SK-N-SH (cell line): ENCODE measurements at regions not wholly inside any gene's neighbourhood (a gene's known extent, or its start where the extent isn't known, plus 50 kb on each side); places are given as distances from the start of the nearest gene placed in this dataset.

ENCODE experiments used
- CTCF ChIA-PET: fragments of 300-600, 350-600 bp; formaldehyde crosslinking; extraction: SDS; loops from one replicate; lab custom pipeline; 2021; lab: Yijun Ruan, JAX
- POLR2A ChIA-PET: fragments of 350-600 bp; sonication (Branson Sonifier 250); formaldehyde crosslinking; extraction: SDS; loops from one replicate; lab custom pipeline; 2020; ENCODE audit warnings: antibody characterized with exemption, inconsistent platforms; lab: Yijun Ruan, JAX
- DNase-seq: peaks from one replicate; pipeline ENCODE4 v3.0.0; 2012
- H2AFZ ChIP-seq: fragments of 200-600 bp; sonication (generic); 2 replicates; pipeline ENCODE4 v1.8.1; 2016; ENCODE audit warnings: antibody characterized with exemption, mild to moderate bottlenecking, low read depth
- H3F3A ChIP-seq: fragments of 200-600 bp; sonication (generic); replicated peaks from 2 replicates; pipeline ENCODE3; 2016; ENCODE audit warnings: antibody characterized with exemption, mild to moderate bottlenecking; ENCODE audit not compliant: insufficient read depth
- H3K27ac ChIP-seq, 2 experiments: fragments of 200-500 bp in 1 of 2; fragments of 200-600 bp in 1 of 2; sonication (Bioruptor generic) in 1 of 2; sonication (generic), shearing (Covaris generic) in 1 of 2; 2 replicates each; pipeline versions ENCODE4 v1.5.1 to v1.6.1; 2014 to 2016; ENCODE audit warnings: low read depth in 2 of 2, inconsistent platforms in 1 of 2, low read length in 1 of 2, mild to moderate bottlenecking in 1 of 2, mixed read lengths in 1 of 2
- H3K27me3 ChIP-seq: fragments of 200-600 bp; sonication (generic), shearing (Covaris generic); 2 replicates; pipeline ENCODE4 v1.6.1; 2016; ENCODE audit warnings: mixed run types; ENCODE audit not compliant: insufficient read depth
- H3K36me3 ChIP-seq, 2 experiments: fragments of 200-500 bp in 1 of 2; fragments of 200-600 bp in 1 of 2; sonication (Bioruptor generic) in 1 of 2; sonication (generic) in 1 of 2; replicated peaks in 1 of 2; 2 replicates each; pipeline versions ENCODE3 to v1.5.1; 2014 to 2016; ENCODE audit warnings: low read length in 1 of 2, mild to moderate bottlenecking in 1 of 2; ENCODE audit not compliant: insufficient read depth in 2 of 2, control insufficient read depth in 1 of 2
- H3K4me1 ChIP-seq, 2 experiments: fragments of 200-500 bp in 1 of 2; fragments of 200-600 bp in 1 of 2; sonication (Bioruptor generic) in 1 of 2; sonication (generic), shearing (Covaris generic) in 1 of 2; 2 replicates each; pipeline versions ENCODE4 v1.5.1 to v1.6.1; 2014 to 2016; ENCODE audit warnings: low read depth in 1 of 2, low read length in 1 of 2, mixed run types in 1 of 2; ENCODE audit not compliant: insufficient read depth in 2 of 2, control insufficient read depth in 1 of 2
- H3K4me2 ChIP-seq: fragments of 200-600 bp; sonication (generic), shearing (Covaris generic); 2 replicates; pipeline ENCODE4 v1.6.1; 2017; ENCODE audit warnings: mixed run types
- H3K4me3 ChIP-seq, 2 experiments: fragments of 200-500 bp in 1 of 2; fragments of 200-600 bp in 1 of 2; sonication (Bioruptor generic) in 1 of 2; sonication (generic), shearing (Covaris generic) in 1 of 2; 2 replicates each; pipeline versions ENCODE4 v1.5.1 to v1.8.1; 2014 to 2016; ENCODE audit warnings: low read depth in 2 of 2, inconsistent platforms in 1 of 2, low read length in 1 of 2, mild to moderate bottlenecking in 1 of 2, mixed read lengths in 1 of 2, moderate library complexity in 1 of 2
- H3K79me2 ChIP-seq: fragments of 200-600 bp; sonication (generic); 2 replicates; pipeline ENCODE4 v1.8.1; 2017; ENCODE audit warnings: mild to moderate bottlenecking; ENCODE audit not compliant: insufficient read depth
- H3K9ac ChIP-seq: fragments of 200-600 bp; sonication (generic); 2 replicates; pipeline ENCODE4 v1.6.1; 2017; ENCODE audit warnings: mixed run types
- H3K9me2 ChIP-seq: fragments of 200-600 bp; sonication (generic); 2 replicates; pipeline ENCODE4 v1.6.1; 2017; ENCODE audit warnings: mixed run types
- H3K9me3 ChIP-seq: fragments of 200-600 bp; sonication (generic); 2 replicates; pipeline ENCODE4 v1.6.1; 2017; ENCODE audit warnings: mixed run types, mild to moderate bottlenecking, moderate library complexity
- H4K20me1 ChIP-seq: fragments of 200-600 bp; sonication (generic); 2 replicates; pipeline ENCODE4 v1.6.1; 2017; ENCODE audit warnings: mild to moderate bottlenecking, mixed run types; ENCODE audit not compliant: insufficient read depth
- CHD2 ChIP-seq: fragments of 150-350 bp; IDR thresholded peaks from 2 replicates; pipeline ENCODE4 v1.6.1; 2018; ENCODE audit warnings: low read length; ENCODE audit not compliant: partially characterized antibody
- ELF1 ChIP-seq: IDR thresholded peaks from 2 replicates; pipeline ENCODE4 v1.4.0; 2012
- EP300 ChIP-seq, 2 experiments: IDR thresholded peaks; 2 replicates each; pipeline versions ENCODE4 v1.4.0 to v1.6.1; 2012; ENCODE audit warnings: borderline replicate concordance in 1 of 2, low read depth in 1 of 2, low read length in 1 of 2
- EZH2phosphoT487 ChIP-seq: fragments of 200-600 bp; sonication (generic); IDR thresholded peaks from 2 replicates; pipeline ENCODE4 v1.6.1; 2017; ENCODE audit warnings: low read depth, mixed run types, mild to moderate bottlenecking, antibody characterized with exemption, moderate library complexity, borderline replicate concordance
- FOSL2 ChIP-seq: IDR thresholded peaks from 2 replicates; pipeline ENCODE4 v1.4.0; 2012; ENCODE audit warnings: low read depth, mild to moderate bottlenecking, moderate library complexity, borderline replicate concordance
- FOXM1 ChIP-seq: IDR thresholded peaks from 2 replicates; pipeline ENCODE4 v1.4.0; 2012; ENCODE audit warnings: low read depth, mild to moderate bottlenecking
- GATA2 ChIP-seq: sonication (generic); formaldehyde crosslinking; IDR thresholded peaks from 2 replicates; pipeline ENCODE4 v1.5.0; 2020; ENCODE audit warnings: mild to moderate bottlenecking, missing genetic modification reagents
- JUND ChIP-seq: IDR thresholded peaks from 2 replicates; pipeline ENCODE4 v1.4.0; 2012
- MEF2A ChIP-seq: IDR thresholded peaks from 2 replicates; pipeline ENCODE4 v1.4.0; 2012; ENCODE audit warnings: low read depth, borderline replicate concordance
- MXI1 ChIP-seq: IDR thresholded peaks from 2 replicates; pipeline ENCODE4 v1.6.1; 2012; ENCODE audit warnings: mild to moderate bottlenecking, low read depth, low read length, improper control_type of control experiment
- NFIC ChIP-seq: IDR thresholded peaks from 2 replicates; pipeline ENCODE4 v1.4.0; 2012; ENCODE audit warnings: borderline replicate concordance
- NRF1 ChIP-seq: IDR thresholded peaks from 2 replicates; pipeline ENCODE4 v1.6.1; 2012; ENCODE audit warnings: low read depth, mild to moderate bottlenecking, low read length
- RCOR1 ChIP-seq: fragments of 150-350 bp; IDR thresholded peaks from 2 replicates; pipeline ENCODE4 v1.6.1; 2017; ENCODE audit warnings: antibody characterized with exemption, low read length
- RFX5 ChIP-seq: IDR thresholded peaks from 2 replicates; pipeline ENCODE4 v1.6.1; 2012; ENCODE audit warnings: mild to moderate bottlenecking, improper control_type of control experiment, low read length
- SIN3A ChIP-seq: IDR thresholded peaks from 2 replicates; pipeline ENCODE4 v1.6.1; 2012; ENCODE audit warnings: low read depth, mild to moderate bottlenecking, low read length, moderate library complexity, borderline replicate concordance
- SMC3 ChIP-seq: IDR thresholded peaks from 2 replicates; pipeline ENCODE4 v1.6.1; 2012; ENCODE audit warnings: low read depth, low read length, improper control_type of control experiment
- TAF1 ChIP-seq: IDR thresholded peaks from 2 replicates; pipeline ENCODE4 v1.6.1; 2012; ENCODE audit warnings: low read depth, mild to moderate bottlenecking, low read length, moderate library complexity, borderline replicate concordance
- TCF12 ChIP-seq: IDR thresholded peaks from 2 replicates; pipeline ENCODE4 v1.4.0; 2012
- TEAD4 ChIP-seq: IDR thresholded peaks from 2 replicates; pipeline ENCODE4 v1.4.0; 2012; ENCODE audit warnings: mild to moderate bottlenecking, borderline replicate concordance; ENCODE audit not compliant: insufficient read depth
- YY1 ChIP-seq: IDR thresholded peaks from 2 replicates; pipeline ENCODE4 v1.4.0; 2012; ENCODE audit warnings: low read depth, mild to moderate bottlenecking
- WGBS: methylation state at CpG from one replicate; pipeline ENCODE4 v1.1.6; 2017; ENCODE audit warnings: low lambda C conversion rate; 5-methylcytosine and 5-hydroxymethylcytosine counted together
- TF ChIP-seq, protein P1 (sequence below): IDR thresholded peaks from 2 replicates; pipeline ENCODE4 v1.4.0; 2012; ENCODE audit warnings: low read depth, borderline replicate concordance
- TF ChIP-seq, protein P2 (sequence below): fragments of 150-350 bp; IDR thresholded peaks from 2 replicates; pipeline ENCODE4 v1.6.1; 2017; ENCODE audit warnings: antibody characterized with exemption, low read length, low read depth, borderline replicate concordance
- TF ChIP-seq, protein P3 (sequence below): IDR thresholded peaks from 2 replicates; pipeline ENCODE4 v1.4.0; 2012; ENCODE audit warnings: low read depth

DNA sequence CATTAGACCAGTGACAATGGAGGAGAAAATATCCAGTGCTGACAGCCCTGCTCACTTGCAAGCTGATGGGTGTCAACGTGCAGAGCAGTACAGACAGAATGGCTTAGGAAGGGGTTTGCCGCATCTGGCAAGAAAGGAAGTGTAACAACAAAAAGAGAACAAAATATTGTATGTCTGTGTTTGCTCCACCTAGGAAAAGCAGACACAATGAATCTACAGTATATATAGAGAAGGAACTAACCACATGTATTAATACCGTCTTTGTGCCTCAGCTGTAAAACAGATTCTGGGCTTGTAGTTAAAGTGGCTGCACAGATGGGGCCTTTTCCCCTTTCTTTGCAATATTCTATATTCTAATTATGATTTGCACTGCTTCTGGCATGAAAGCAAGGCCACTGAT, 281.1 kb upstream of the MEOX2 start (continued):
- TF ChIP-seq TEAD4 (no peak), SIN3A (no peak), TCF12 (no peak)
- TF ChIP-seq, all 33 proteins: peak for 0

DNA sequence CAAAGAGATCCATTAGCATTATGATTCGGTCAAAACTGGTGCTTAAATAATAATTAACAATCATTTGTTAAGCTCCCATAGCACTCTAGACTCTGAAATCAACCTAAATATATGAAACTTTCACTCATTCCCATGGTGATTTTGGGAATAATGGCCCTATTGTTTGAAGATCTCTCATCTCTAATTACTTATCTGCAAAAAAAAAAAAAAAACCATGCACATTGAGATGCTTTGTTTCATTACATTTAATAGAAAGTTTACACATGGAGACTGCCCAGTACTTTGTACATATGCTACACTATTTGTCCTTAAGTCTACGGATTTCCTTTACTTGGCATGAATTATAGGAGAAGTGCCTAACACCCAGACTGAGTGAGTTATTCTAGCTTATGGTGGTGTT, 280.6 kb upstream of the MEOX2 start:
- Histone ChIP-seq H4K20me1 (no peaks in the 10 kb centered on the region), H3K9ac (no peak overlapping the region), H2AFZ (no peak overlapping the region), H3K79me2 (no peaks in the 10 kb centered on the region), H3K9me3 (no peaks in the 10 kb centered on the region), H3K27me3 (no peaks in the 10 kb centered on the region; the same call in 1 of the 2 replicates), H3K4me3 (no peak overlapping the region), H3F3A (no peaks in the 10 kb centered on the region), H3K27ac (no peak overlapping the region), H3K4me2 (no peak overlapping the region), H3K9me2 (no peaks in the 10 kb centered on the region), H3K4me1 (no peaks in the 10 kb centered on the region), H3K36me3 (no peaks in the 10 kb centered on the region)
- CTCF ChIA-PET, result no interaction called here
- TF ChIP-seq ELF1 (no peak), TAF1 (no peak), RFX5 (no peak), SMC3 (no peak), NFIC (no peak), JUND (no peak), RCOR1 (no peak), MEF2A (no peak), MXI1 (no peak), SIN3A (no peak), YY1 (no peak), TCF12 (no peak), EP300 (IDR thresholded peaks at IDR 0.05; ENCODE audit: borderline replicate concordance in 1 of 2, low read depth in 1 of 2, low read length in 1 of 2) (no peak), CHD2 (no peak), FOXM1 (no peak), GATA2 (CRISPR knock-in tag) (no peak)
- TF ChIP-seq, protein P1, sequence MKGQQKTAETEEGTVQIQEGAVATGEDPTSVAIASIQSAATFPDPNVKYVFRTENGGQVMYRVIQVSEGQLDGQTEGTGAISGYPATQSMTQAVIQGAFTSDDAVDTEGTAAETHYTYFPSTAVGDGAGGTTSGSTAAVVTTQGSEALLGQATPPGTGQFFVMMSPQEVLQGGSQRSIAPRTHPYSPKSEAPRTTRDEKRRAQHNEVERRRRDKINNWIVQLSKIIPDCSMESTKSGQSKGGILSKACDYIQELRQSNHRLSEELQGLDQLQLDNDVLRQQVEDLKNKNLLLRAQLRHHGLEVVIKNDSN, result no peak
- TF ChIP-seq, protein P2, sequence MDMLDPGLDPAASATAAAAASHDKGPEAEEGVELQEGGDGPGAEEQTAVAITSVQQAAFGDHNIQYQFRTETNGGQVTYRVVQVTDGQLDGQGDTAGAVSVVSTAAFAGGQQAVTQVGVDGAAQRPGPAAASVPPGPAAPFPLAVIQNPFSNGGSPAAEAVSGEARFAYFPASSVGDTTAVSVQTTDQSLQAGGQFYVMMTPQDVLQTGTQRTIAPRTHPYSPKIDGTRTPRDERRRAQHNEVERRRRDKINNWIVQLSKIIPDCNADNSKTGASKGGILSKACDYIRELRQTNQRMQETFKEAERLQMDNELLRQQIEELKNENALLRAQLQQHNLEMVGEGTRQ, result no peak
- POLR2A ChIA-PET, result no interaction called here
- DNase-seq, result no peak
- WGBS, result 2% methylated on average over 2 of the region's 2 CpGs

DNA sequence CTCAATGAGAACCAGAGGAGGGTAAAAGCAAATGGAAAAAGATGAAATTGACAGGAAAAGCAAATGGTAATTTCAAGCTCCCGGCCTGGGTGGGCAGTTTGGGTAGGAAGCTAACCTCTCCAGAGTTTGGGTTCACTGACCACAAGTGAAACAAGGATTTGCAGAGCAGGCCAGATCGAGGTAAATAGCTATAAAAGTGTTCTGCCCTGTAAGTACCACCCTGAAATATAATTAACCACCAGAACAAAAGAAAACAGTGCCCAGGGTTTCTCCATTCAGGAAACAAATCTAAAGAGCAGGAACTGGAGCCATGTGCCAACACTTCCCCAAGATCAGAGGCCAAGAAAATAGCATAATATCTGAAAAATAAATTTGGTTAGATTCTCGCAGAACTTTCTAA, 276.7 kb upstream of the MEOX2 start:
- H2AFZ ChIP-seq, result no peak overlapping the region
- H3K36me3 ChIP-seq, result no peaks in the 10 kb centered on the region
- no peak overlapping the region for H3K4me2 ChIP-seq
- H3K9me2 ChIP-seq, result no peaks in the 10 kb centered on the region; the same call in 1 of the 2 replicates
- no peaks in the 10 kb centered on the region for H3K4me1 ChIP-seq
- H3K27ac ChIP-seq, result no peak overlapping the region
- H3K79me2 ChIP-seq, result no peaks in the 10 kb centered on the region
- no peak overlapping the region for H3K9ac ChIP-seq
- H4K20me1 ChIP-seq, result no peaks in the 10 kb centered on the region
- ChIA-PET CTCF (interaction anchor here (1.4 to 1.5 kb wide), 2 partner anchors 12 to 14 kb away, joined by 5 to 6 read pairs; no protein-coding TSS in a partner anchor), POLR2A (no interaction called here)
- no peaks in the 10 kb centered on the region for H3F3A ChIP-seq
- no peak for DNase-seq
- H3K4me3 ChIP-seq, result no peak overlapping the region
- WGBS, result under 1% methylated on average over 3 of the region's 3 CpGs
- no peaks in the 10 kb centered on the region; the same call in 1 of the 2 replicates for H3K27me3 ChIP-seq
- H3K9me3 ChIP-seq, result no peaks in the 10 kb centered on the region
- TF ChIP-seq, protein P3, sequence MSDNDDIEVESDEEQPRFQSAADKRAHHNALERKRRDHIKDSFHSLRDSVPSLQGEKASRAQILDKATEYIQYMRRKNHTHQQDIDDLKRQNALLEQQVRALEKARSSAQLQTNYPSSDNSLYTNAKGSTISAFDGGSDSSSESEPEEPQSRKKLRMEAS, result no peak
- no peak for TF ChIP-seq FOSL2
- no peak for TF ChIP-seq YY1
- no peak for TF ChIP-seq MXI1
- TF ChIP-seq SMC3, result no peak
- TF ChIP-seq EZH2phosphoT487, result no peak
- no peak for TF ChIP-seq ELF1
- TF ChIP-seq JUND, result no peak
- no peak for TF ChIP-seq SIN3A
- TF ChIP-seq RCOR1, result no peak
- TF ChIP-seq NRF1, result no peak
